Heart right ventricle (tissue), 16 donors: ENCODE measurements at regions not wholly inside any gene's neighbourhood (a gene's known extent, or its start where the extent isn't known, plus 50 kb on each side); places are given as distances from the start of the nearest gene placed in this dataset.

Source experiments
- ATAC-seq, 8 donors: fragments of 200-7000 bp; cut with Tn5 transposase; one replicate each; pipeline ENCODE4 v1.9.1; 2020; ENCODE audit warnings: mild to moderate bottlenecking in 8 of 8, moderate library complexity in 8 of 8, moderate number of reproducible peaks in 1 of 8
- DNase-seq, 2 donors: peaks; one replicate each; pipeline ENCODE4 v3.0.0-alpha.2; 2020
- H3K27ac ChIP-seq, 10 donors: fragments of 200-600 bp; sonication (generic) in 2 of 10; one replicate each; pipeline versions ENCODE4 v1.5.0 to v1.8.0; 2020 to 2022; ENCODE audit warnings: mild to moderate bottlenecking in 3 of 10
- H3K27me3 ChIP-seq, 7 donors: fragments of 200-600 bp; one replicate each; pipeline ENCODE4 v1.8.0; 2021 to 2022; ENCODE audit warnings: mild to moderate bottlenecking in 2 of 7
- H3K36me3 ChIP-seq, 9 donors: fragments of 200-600 bp; sonication (generic) in 1 of 9; one replicate each; pipeline versions ENCODE4 v1.5.0 to v1.8.0; 2020 to 2022; ENCODE audit warnings: mild to moderate bottlenecking in 2 of 9
- H3K4me1 ChIP-seq, 9 donors: fragments of 200-600 bp; sonication (generic) in 1 of 9; one replicate each; pipeline versions ENCODE4 v1.5.0 to v1.8.0; 2020 to 2022; ENCODE audit warnings: mild to moderate bottlenecking in 4 of 9
- H3K4me3 ChIP-seq, 10 donors: fragments of 200-600 bp; sonication (generic) in 2 of 10; one replicate each; pipeline versions ENCODE4 v1.5.0 to v1.8.0; 2020 to 2022; ENCODE audit warnings: mild to moderate bottlenecking in 7 of 10, moderate library complexity in 2 of 10
- H3K9me3 ChIP-seq, 11 donors: fragments of 200-600 bp in 10 of 11; sonication (generic) in 2 of 11; one replicate each; pipeline versions ENCODE4 v1.5.0 to v1.8.0; 2013 to 2022; ENCODE audit warnings: mild to moderate bottlenecking in 2 of 11, control low read depth in 1 of 11, moderate library complexity in 1 of 11
- CTCF ChIP-seq, 9 donors: fragments of 200-600 bp; sonication (generic) in 2 of 9; IDR thresholded peaks; one replicate each; pipeline versions ENCODE4 v1.5.0 to v1.8.0; 2021 to 2022; ENCODE audit warnings: antibody characterized with exemption in 9 of 9, mild to moderate bottlenecking in 5 of 9, moderate library complexity in 1 of 9
- WGBS, 2 donors: extraction: QIAGEN DNeasy Blood & Tissue Kit; methylation state at CpG; one replicate each; pipeline ENCODE4 v1.1.7; 2013; ENCODE audit warnings: inconsistent platforms in 1 of 2; 5-methylcytosine and 5-hydroxymethylcytosine counted together
- intact Hi-C, 10 donors: fragments of 100-400 bp; cut with DNase I; formaldehyde crosslinking; loops; one replicate each; pipeline versions ENCODE4 v1.11.1 to v1.14.2; 2022
- donor health status: Arrhythmogenic right ventricular cardiomyopathy.
- donor health status: ischemic (EF 13 %, LVEDD 7.1; RV severe dilation, severe dysfunction).
- donor health status: healthy with polysubstance abuse.
- donor health status: DM: no; HTN: yes; CAD: no.
- donor health status: DM: no; HTN: no; CAD: no.
- donor health status: ischemic (EF 25% LVEDD 6.9; RV normal size, moderate dysfunction).
- donor health status: ischemic (EF 25% LVEDD 5.7; RV mildly dilated, moderate dysfunction).
- donor health status: healthy.
- donor health status: DM: yes; HTN: yes; CAD: no.
- donor health status: Ischemic cardiomyopathy.
- donor health status: ischemic (EF 35%, LVEDD 5.7; RV mildly dilated, moderate dysfunction).
- donor health status: nonischemic (EF 11% LVEDD 7.7; RV severe dilation, severe dysfunction).
- donor health status: DM: yes; HTN: yes; CAD: no.
- donor health status: PGD.
- donor health status: ischemic (EF 29% LVEDD 5.4; RV normal size, mild dysfunction).
- donor health status: nonischemic (EF 23%, LVEDD 6.1; RV moderate dilation, normal function).

DNA sequence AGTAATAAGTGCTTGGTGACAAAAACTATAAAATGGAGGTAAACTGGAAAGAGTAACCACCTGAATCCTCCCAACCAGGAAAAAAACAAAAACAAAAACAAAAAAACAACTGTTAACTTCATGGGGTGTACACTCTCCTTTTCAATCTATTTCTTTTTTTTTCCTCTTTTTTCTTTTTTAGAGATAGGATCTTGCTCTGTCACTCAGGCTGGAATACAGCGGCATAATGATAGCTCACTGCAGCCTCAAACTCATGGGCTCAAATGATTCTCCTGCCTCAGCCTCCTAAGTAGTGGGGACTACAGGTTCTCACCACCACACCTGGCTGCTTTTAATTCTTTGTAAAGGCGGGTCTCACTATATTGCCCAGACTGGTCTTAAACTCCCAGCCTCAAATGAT, 76.8 kb downstream of the PHLDA1 start:
- no peaks in the 10 kb centered on the region for H3K36me3 ChIP-seq
- H3K27ac ChIP-seq = no peak overlapping the region
- H3K9me3 ChIP-seq = no peaks in the 10 kb centered on the region
- DNase-seq (no peak), ATAC-seq (no peak)
- peaks cover 2 to 45% (median 17%) of the 10 kb centered on the region in 9 donors for H3K4me1 ChIP-seq
- intact Hi-C loops = no loop called here
- WGBS, 2 donors = 98 to 99% methylated on average over 2 of the region's 2 CpGs
- no peaks in the 10 kb centered on the region for H3K27me3 ChIP-seq
- H3K4me3 ChIP-seq = no peak overlapping the region
- TF ChIP-seq CTCF (IDR thresholded peaks at IDR 0.05) = no peak

GRCh38 chr12:75954041-75954440, 77.5 kb downstream of the PHLDA1 start:
- WGBS, 2 donors = 36 to 52% methylated on average over 3 of the region's 3 CpGs
- Histone ChIP-seq H3K4me1 (peaks cover 0 to 38% (median 10%) of the 10 kb centered on the region in 9 donors), H3K36me3 (no peaks in the 10 kb centered on the region), H3K9me3 (no peaks in the 10 kb centered on the region), H3K27ac (peak overlapping the region in 5 of 10 donors; percentile 37 to 67 (median 56)), H3K4me3 (no peak overlapping the region), H3K27me3 (no peaks in the 10 kb centered on the region)
- ATAC-seq (peak; percentile 16 to 96 (median 84)), DNase-seq (no peak)
- intact Hi-C loops = no loop called here
- no peak for TF ChIP-seq CTCF (IDR thresholded peaks at IDR 0.05)

DNA sequence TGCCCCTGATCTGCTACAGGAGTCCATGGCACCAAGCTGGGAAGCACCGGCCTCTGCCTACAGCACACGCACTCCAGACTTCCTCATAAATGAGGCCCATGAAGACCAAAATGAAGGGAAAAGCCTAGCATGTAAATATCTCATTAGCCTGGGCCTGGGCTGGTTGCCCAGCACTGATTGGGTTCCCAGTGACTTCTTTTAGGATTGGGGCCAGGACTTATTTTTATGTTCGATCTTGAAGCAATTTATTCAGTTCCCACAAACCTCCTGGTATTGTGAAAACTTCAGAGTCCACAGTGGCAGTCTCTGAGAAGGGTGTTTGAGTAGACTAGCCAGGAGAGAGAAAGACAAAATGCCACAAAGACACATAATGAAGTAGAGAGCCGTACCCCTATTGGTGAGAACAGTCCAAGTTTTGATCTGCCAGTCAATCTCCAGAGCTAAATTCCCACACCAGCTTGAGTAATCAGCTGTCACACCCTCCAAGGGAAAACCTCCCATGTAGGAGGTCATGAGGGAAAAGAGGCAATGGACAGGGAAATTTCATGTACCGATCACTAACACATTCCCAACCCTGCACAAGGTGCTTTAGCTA, 78.2 kb downstream of the PHLDA1 start:
- ATAC-seq = peak in 7 of 8 donors; percentile 15 to 53 (median 29)

More for the DNA sequence above, 78.2 kb downstream of the PHLDA1 start:
- Histone ChIP-seq H3K9me3 (no peaks in the 10 kb centered on the region), H3K36me3 (no peaks in the 10 kb centered on the region), H3K4me3 (no peak overlapping the region), H3K27me3 (no peaks in the 10 kb centered on the region), H3K27ac (peak overlapping the region in 8 of 10 donors; percentile 11 to 67 (median 42)), H3K4me1 (peaks cover 0 to 33% (median 9%) of the 10 kb centered on the region in 9 donors)
- 53 to 76% methylated on average over 5 of the region's 5 CpGs for WGBS, 2 donors
- intact Hi-C loops = no loop called here
- no peak for DNase-seq
- no peak for TF ChIP-seq CTCF (IDR thresholded peaks at IDR 0.05)
